RWPE1 (cell line): ENCODE measurements at regions not wholly inside any gene's neighbourhood (a gene's known extent, or its start where the extent isn't known, plus 50 kb on each side); places are given as distances from the start of the nearest gene placed in this dataset.

Experiments used
- CTCF ChIA-PET: fragments of 350-600 bp; sonication (Branson Sonifier 250); formaldehyde crosslinking; extraction: SDS; loops from one replicate; lab custom pipeline; 2021; lab: Yijun Ruan, JAX
- POLR2A ChIA-PET: fragments of 400-600 bp; formaldehyde crosslinking; extraction: SDS; loops from one replicate; lab custom pipeline; 2020; ENCODE audit warnings: antibody characterized with exemption; ENCODE audit not compliant: low non-redundant PET; lab: Yijun Ruan, JAX
- DNase-seq: peaks from one replicate; pipeline ENCODE4 v3.0.0; 2012; ENCODE audit warnings: low spot score
- H3K27ac ChIP-seq: fragments of 450-650 bp; 2 replicates; pipeline ENCODE4 v1.5.1; 2017
- CTCF ChIP-seq: fragments of 450-650 bp; conservative IDR thresholded peaks from 2 replicates; pipeline ENCODE4 v1.5.1; 2017; ENCODE audit warnings: low read depth, mild to moderate bottlenecking

DNA sequence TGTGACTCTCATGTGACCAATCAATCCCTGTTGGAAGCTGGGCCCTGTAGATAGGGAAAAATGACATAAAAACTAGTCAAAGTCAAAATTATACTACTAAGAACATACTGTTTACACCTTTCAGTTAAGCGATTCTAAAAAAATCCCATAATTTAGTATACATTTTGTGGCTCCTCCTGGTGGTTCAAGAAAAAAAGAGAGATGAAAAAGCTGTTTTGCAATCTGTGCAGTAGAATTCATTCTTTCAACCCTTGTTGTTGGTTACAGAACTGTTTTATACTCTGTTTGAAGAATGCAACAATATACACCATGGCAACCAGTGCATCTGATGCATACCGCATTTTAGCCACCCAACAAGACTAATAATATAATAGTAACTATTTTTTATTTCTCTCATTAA lies 66.8 kb upstream of the ANK2 start:
- ChIA-PET CTCF (interaction anchor here (0.8 kb wide), 1 partner anchor 274 kb away, joined by 5 read pairs; no protein-coding TSS in a partner anchor), POLR2A (no interaction called here)
- TF ChIP-seq CTCF, result no peak
- DNase-seq, result no peak
- no peak overlapping the region for H3K27ac ChIP-seq

GRCh38 chr4:112994732-112995464 lies 54.6 kb upstream of the ANK2 start:
- H3K27ac ChIP-seq, result no peak overlapping the region
- ChIA-PET POLR2A (no interaction called here), CTCF (no interaction called here)
- no peak for TF ChIP-seq CTCF
- no peak for DNase-seq
